H9 (cell line): ENCODE measurements at regions not wholly inside any gene's neighbourhood (a gene's known extent, or its start where the extent isn't known, plus 50 kb on each side); places are given as distances from the start of the nearest gene placed in this dataset.

Experiments
- DNase-seq: peaks from one replicate; pipeline ENCODE4 v3.0.0-alpha.2; 2017
- H2AFZ ChIP-seq: one replicate; pipeline ENCODE4 v1.6.1; 2013; ENCODE audit warnings: mild to moderate bottlenecking, low read length, control low read depth, moderate library complexity
- H2AK5ac ChIP-seq: 2 replicates; pipeline ENCODE4 v1.6.1; 2013; ENCODE audit warnings: low read length, control low read depth, mixed read lengths; ENCODE audit not compliant: insufficient read length
- H2BK120ac ChIP-seq: one replicate; pipeline ENCODE4 v1.6.1; 2013; ENCODE audit warnings: low read depth, mild to moderate bottlenecking, low read length, control low read depth, inconsistent platforms; ENCODE audit not compliant: poor library complexity, severe bottlenecking
- H2BK12ac ChIP-seq: 2 replicates; pipeline ENCODE4 v1.6.1; 2013; ENCODE audit warnings: low read length, control low read depth, mixed read lengths, low read depth; ENCODE audit not compliant: insufficient read length
- H2BK15ac ChIP-seq: 2 replicates; pipeline ENCODE4 v1.6.1; 2013; ENCODE audit warnings: low read depth, low read length, control low read depth
- H2BK20ac ChIP-seq: one replicate; pipeline ENCODE4 v1.6.1; 2013; ENCODE audit warnings: low read depth, mild to moderate bottlenecking, low read length, control low read depth, inconsistent platforms; ENCODE audit not compliant: poor library complexity, severe bottlenecking
- H2BK5ac ChIP-seq: 2 replicates; pipeline ENCODE4 v1.6.1; 2013; ENCODE audit warnings: low read length, control low read depth, mixed read lengths; ENCODE audit not compliant: insufficient read length
- H3K14ac ChIP-seq: 2 replicates; pipeline ENCODE4 v1.6.1; 2013; ENCODE audit warnings: low read length, control low read depth; ENCODE audit not compliant: insufficient read depth
- H3K18ac ChIP-seq: 2 replicates; pipeline ENCODE4 v1.6.1; 2013; ENCODE audit warnings: low read depth, mild to moderate bottlenecking, mixed read lengths, low read length, control low read depth; ENCODE audit not compliant: insufficient read length
- H3K23ac ChIP-seq: 2 replicates; pipeline ENCODE4 v1.6.1; 2013; ENCODE audit warnings: low read length, control low read depth, mixed read lengths, low read depth; ENCODE audit not compliant: insufficient read length
- H3K23me2 ChIP-seq: 2 replicates; pipeline ENCODE4 v1.6.1; 2013; ENCODE audit warnings: low read depth, mild to moderate bottlenecking, mixed read lengths, low read length, control low read depth; ENCODE audit not compliant: insufficient read length, poor library complexity, severe bottlenecking
- H3K27ac ChIP-seq: 2 replicates; pipeline ENCODE4 v1.5.1; 2013; ENCODE audit warnings: low read length, control low read depth, mixed read lengths, low read depth; ENCODE audit not compliant: insufficient read length
- H3K27me3 ChIP-seq: 2 replicates; pipeline ENCODE4 v1.6.1; 2013; ENCODE audit warnings: low read length, control low read depth, inconsistent platforms; ENCODE audit not compliant: insufficient read depth
- H3K4ac ChIP-seq: 2 replicates; pipeline ENCODE4 v1.6.1; 2013; ENCODE audit warnings: low read depth, mild to moderate bottlenecking, control low read depth, inconsistent platforms, low read length, moderate library complexity
- H3K4me1 ChIP-seq: 2 replicates; pipeline ENCODE4 v1.6.1; 2013; ENCODE audit warnings: low read length, control low read depth, inconsistent platforms; ENCODE audit not compliant: insufficient read depth
- H3K4me2 ChIP-seq: 2 replicates; pipeline ENCODE4 v1.6.1; 2013; ENCODE audit warnings: low read length, control low read depth, mixed read lengths; ENCODE audit not compliant: insufficient read length, insufficient read depth
- H3K56ac ChIP-seq: 2 replicates; pipeline ENCODE4 v1.6.1; 2013; ENCODE audit warnings: low read depth, mild to moderate bottlenecking, mixed read lengths, low read length, control low read depth; ENCODE audit not compliant: insufficient read length
- H3K79me1 ChIP-seq: 2 replicates; pipeline ENCODE4 v1.6.1; 2013; ENCODE audit warnings: low read depth, mild to moderate bottlenecking, moderate library complexity, low read length, control low read depth, inconsistent platforms; ENCODE audit not compliant: insufficient read depth, poor library complexity, severe bottlenecking
- H3K79me2 ChIP-seq: 2 replicates; pipeline ENCODE4 v1.6.1; 2013; ENCODE audit warnings: low read length, control low read depth, inconsistent platforms; ENCODE audit not compliant: insufficient read depth
- H3K9ac ChIP-seq: 2 replicates; pipeline ENCODE4 v1.6.1; 2013; ENCODE audit warnings: low read length, control low read depth, mixed read lengths; ENCODE audit not compliant: insufficient read length; ENCODE audit errors: extremely low read depth
- H3K9me3 ChIP-seq: one replicate; pipeline ENCODE4 v1.6.1; 2013; ENCODE audit warnings: low read depth, low read length, inconsistent platforms; ENCODE audit not compliant: control insufficient read depth
- H3T11ph ChIP-seq: one replicate; pipeline ENCODE4 v1.6.1; 2013; ENCODE audit warnings: mild to moderate bottlenecking, low read length, control low read depth, inconsistent platforms
- H4K20me1 ChIP-seq: one replicate; pipeline ENCODE4 v1.6.1; 2013; ENCODE audit not compliant: control insufficient read depth, insufficient read length, insufficient read depth
- H4K5ac ChIP-seq: 2 replicates; pipeline ENCODE4 v1.6.1; 2013; ENCODE audit warnings: low read depth, mild to moderate bottlenecking, mixed read lengths, low read length, control low read depth; ENCODE audit not compliant: insufficient read length
- H4K8ac ChIP-seq: replicated peaks from 2 replicates; pipeline ENCODE4 v1.6.1; 2013; ENCODE audit warnings: low read length, control low read depth, mixed read lengths, low read depth; ENCODE audit not compliant: insufficient read length
- H4K91ac ChIP-seq: 2 replicates; pipeline ENCODE4 v1.6.1; 2013; ENCODE audit warnings: low read depth, mild to moderate bottlenecking, moderate library complexity, mixed read lengths, low read length, control low read depth; ENCODE audit not compliant: insufficient read length
- H3K27ac Mint-ChIP-seq, 3 experiments: 2 replicates in 2 of 3; 3 replicates in 1 of 3; pipeline ENCODE4 v1.8.0; 2020 to 2021; ENCODE audit warnings: mixed read lengths in 3 of 3, mild to moderate bottlenecking in 1 of 3, moderate library complexity in 1 of 3
- H3K27me3 Mint-ChIP-seq: 2 replicates; pipeline ENCODE4 v1.8.0; 2021; ENCODE audit warnings: low read depth, mild to moderate bottlenecking, moderate library complexity, mixed read lengths
- H3K36me3 Mint-ChIP-seq, 3 experiments: 2 replicates in 2 of 3; 3 replicates in 1 of 3; pipeline ENCODE4 v1.8.0; 2020 to 2021; ENCODE audit warnings: low read depth in 3 of 3, mixed read lengths in 3 of 3; ENCODE audit not compliant: insufficient read depth in 1 of 3
- H3K4me1 Mint-ChIP-seq, 2 experiments: 2 replicates each; pipeline ENCODE4 v1.8.0; 2020; ENCODE audit warnings: mixed read lengths in 2 of 2
- H3K4me3 Mint-ChIP-seq, 2 experiments: 2 replicates in 1 of 2; 3 replicates in 1 of 2; pipeline ENCODE4 v1.8.0; 2020 to 2021; ENCODE audit warnings: mild to moderate bottlenecking in 2 of 2, mixed read lengths in 2 of 2, moderate library complexity in 1 of 2
- H3K9me3 Mint-ChIP-seq, 2 experiments: 2 replicates in 1 of 2; 3 replicates in 1 of 2; pipeline ENCODE4 v1.8.0; 2020; ENCODE audit warnings: mild to moderate bottlenecking in 2 of 2, mixed read lengths in 2 of 2, moderate library complexity in 1 of 2
- WGBS: extraction: QIAGEN DNeasy Blood & Tissue Kit; methylation state at CpG from one replicate; pipeline ENCODE4 v1.1.7; 2013; ENCODE audit warnings: missing lambda C conversion rate, low lambda C conversion rate, mixed read lengths; ENCODE audit not compliant: insufficient read length; ENCODE audit errors: extremely low coverage; 5-methylcytosine and 5-hydroxymethylcytosine counted together
- TF ChIP-seq, protein P1 (sequence below): fragments of 200-600 bp; sonication (generic); conservative IDR thresholded peaks from 3 replicates; pipeline ENCODE4 v1.8.0; 2021; ENCODE audit warnings: antibody characterized with exemption, mild to moderate bottlenecking

DNA sequence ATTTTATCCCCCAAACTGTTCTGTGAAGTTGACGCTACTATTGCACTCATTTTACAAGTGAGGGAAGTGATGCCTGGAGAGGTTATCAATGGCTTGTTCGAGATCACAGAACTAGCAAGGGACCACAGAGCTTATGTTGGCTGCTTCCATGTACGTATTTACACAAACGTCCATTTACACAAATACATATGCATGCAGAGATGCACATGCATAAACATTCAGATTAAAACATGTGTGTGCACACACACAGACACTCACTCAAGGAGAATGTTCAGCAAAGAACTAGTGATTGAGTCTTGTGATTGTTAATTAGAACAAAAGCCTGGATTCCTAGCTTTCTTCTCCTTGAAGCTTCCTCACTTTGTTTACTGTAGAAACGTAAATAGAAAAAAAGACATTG is 321.5 kb upstream of the CHD6 start:
- H3K9me3 ChIP-seq = no peaks in the 10 kb centered on the region
- H4K20me1 ChIP-seq = no peaks in the 10 kb centered on the region
- no peak overlapping the region for H3K56ac ChIP-seq
- H2AK5ac ChIP-seq = no peak overlapping the region
- no peak overlapping the region for H2BK5ac ChIP-seq
- H3K4me1 ChIP-seq = no peaks in the 10 kb centered on the region
- WGBS = no CpG with 5 or more reads among the region's 5 CpGs
- no peak overlapping the region for H3K23ac ChIP-seq
- H3K4ac ChIP-seq = no peak overlapping the region
- Mint-ChIP-seq H3K4me1 (no peaks in the 10 kb centered on the region), H3K36me3 (no peaks in the 10 kb centered on the region), H3K27ac (no peak overlapping the region), H3K9me3 (no peaks in the 10 kb centered on the region), H3K4me3 (no peak overlapping the region), H3K27me3 (no peaks in the 10 kb centered on the region)
- DNase-seq = no peak
- H2BK20ac ChIP-seq = no peak overlapping the region
- no peak overlapping the region for H3K4me2 ChIP-seq
- TF ChIP-seq, protein P1, sequence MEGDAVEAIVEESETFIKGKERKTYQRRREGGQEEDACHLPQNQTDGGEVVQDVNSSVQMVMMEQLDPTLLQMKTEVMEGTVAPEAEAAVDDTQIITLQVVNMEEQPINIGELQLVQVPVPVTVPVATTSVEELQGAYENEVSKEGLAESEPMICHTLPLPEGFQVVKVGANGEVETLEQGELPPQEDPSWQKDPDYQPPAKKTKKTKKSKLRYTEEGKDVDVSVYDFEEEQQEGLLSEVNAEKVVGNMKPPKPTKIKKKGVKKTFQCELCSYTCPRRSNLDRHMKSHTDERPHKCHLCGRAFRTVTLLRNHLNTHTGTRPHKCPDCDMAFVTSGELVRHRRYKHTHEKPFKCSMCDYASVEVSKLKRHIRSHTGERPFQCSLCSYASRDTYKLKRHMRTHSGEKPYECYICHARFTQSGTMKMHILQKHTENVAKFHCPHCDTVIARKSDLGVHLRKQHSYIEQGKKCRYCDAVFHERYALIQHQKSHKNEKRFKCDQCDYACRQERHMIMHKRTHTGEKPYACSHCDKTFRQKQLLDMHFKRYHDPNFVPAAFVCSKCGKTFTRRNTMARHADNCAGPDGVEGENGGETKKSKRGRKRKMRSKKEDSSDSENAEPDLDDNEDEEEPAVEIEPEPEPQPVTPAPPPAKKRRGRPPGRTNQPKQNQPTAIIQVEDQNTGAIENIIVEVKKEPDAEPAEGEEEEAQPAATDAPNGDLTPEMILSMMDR = no peak
- H2BK12ac ChIP-seq = no peak overlapping the region
- no peak overlapping the region for H3K9ac ChIP-seq
- no peak overlapping the region for H3K18ac ChIP-seq
- H4K8ac ChIP-seq = no peak overlapping the region
- H3K79me2 ChIP-seq = no peaks in the 10 kb centered on the region
- no peak overlapping the region for H3K27ac ChIP-seq
- H3K27me3 ChIP-seq = no peaks in the 10 kb centered on the region
- H3K23me2 ChIP-seq = no peaks in the 10 kb centered on the region
- no peak overlapping the region for H4K5ac ChIP-seq
- H2BK15ac ChIP-seq = no peak overlapping the region
- no peaks in the 10 kb centered on the region for H3K79me1 ChIP-seq
- no peak overlapping the region for H3K14ac ChIP-seq
- H2AFZ ChIP-seq = no peak overlapping the region
- H3T11ph ChIP-seq = no peak overlapping the region
- H4K91ac ChIP-seq = no peak overlapping the region
- H2BK120ac ChIP-seq = no peak overlapping the region
